GM12878 (cell line): ENCODE measurements at regions not wholly inside any gene's neighbourhood (a gene's known extent, or its start where the extent isn't known, plus 50 kb on each side); places are given as distances from the start of the nearest gene placed in this dataset.

Source experiments
- ATAC-seq: fragments of 200-7000 bp; cut with Tn5 transposase; 3 replicates; pipeline ENCODE4 v1.9.1; 2020; ENCODE audit warnings: mild to moderate bottlenecking, moderate library complexity
- BruUV-seq: library from RNA; stranded (reverse); fragments of 400-500 nt; replicated peaks from 2 replicates; lab custom pipeline; 2021; lab: Mats Ljungman, UMichigan
- CTCF ChIA-PET: fragments of 300-600 bp; sonication (Branson Sonifier 250); formaldehyde crosslinking; extraction: SDS; loops from one replicate; lab custom pipeline; 2021; ENCODE audit warnings: inconsistent platforms; lab: Yijun Ruan, JAX
- POLR2A ChIA-PET: fragments of 350-600 bp; formaldehyde crosslinking; extraction: SDS; loops from one replicate; lab custom pipeline; 2021; ENCODE audit warnings: inconsistent platforms; lab: Charles Lee
- RAD21 ChIA-PET: fragments of 300-600 bp; sonication (Branson Sonifier 250); formaldehyde crosslinking; loops from one replicate; lab custom pipeline; 2023; ENCODE audit warnings: antibody characterized with exemption; ENCODE audit not compliant: unreplicated experiment; lab: Charles Lee
- SMC1A ChIA-PET: fragments of 300-600 bp; sonication (Branson Sonifier 250); formaldehyde crosslinking; loops from one replicate; lab custom pipeline; 2023; ENCODE audit not compliant: unreplicated experiment, uncharacterized antibody; lab: Charles Lee
- DNase-seq: peaks from one replicate; pipeline ENCODE4 v3.0.0-alpha.2; 2011; ENCODE audit warnings: low read depth, low spot score
- FAIRE-seq: peaks from 3 replicates; lab custom pipeline; 2011; peaks lifted over from hg19 to GRCh38; lab: Jason Lieb, UNC
- H2AFZ ChIP-seq: 2 replicates; pipeline ENCODE4 v1.6.0; 2011; ENCODE audit warnings: low read depth, low read length, control low read depth; ENCODE audit not compliant: control insufficient read depth
- H3K27ac ChIP-seq: 2 replicates; pipeline ENCODE4 v1.5.1; 2011; ENCODE audit warnings: control low read depth; ENCODE audit not compliant: control insufficient read depth, insufficient read depth
- H3K27me3 ChIP-seq, 2 experiments: replicated peaks in 1 of 2; 2 replicates each; pipeline versions ENCODE4 v1.6.0 to v1.6.1; 2011; ENCODE audit warnings: low read length in 1 of 2; ENCODE audit not compliant: control insufficient read depth in 2 of 2, insufficient read depth in 2 of 2
- H3K36me3 ChIP-seq, 2 experiments: 2 replicates each; pipeline ENCODE4 v1.5.1; 2011; ENCODE audit warnings: low read length in 1 of 2; ENCODE audit not compliant: control insufficient read depth in 2 of 2, insufficient read depth in 2 of 2
- H3K4me1 ChIP-seq: 2 replicates; pipeline ENCODE4 v1.6.1; 2011; ENCODE audit warnings: mild to moderate bottlenecking, low read length, moderate library complexity, mixed read lengths; ENCODE audit not compliant: control insufficient read depth, insufficient read depth
- H3K4me2 ChIP-seq: 2 replicates; pipeline ENCODE4 v1.6.0; 2011; ENCODE audit warnings: control low read depth; ENCODE audit not compliant: control insufficient read depth, insufficient read depth
- H3K4me3 ChIP-seq: fragments of 200-600 bp; sonication (generic); 2 replicates; pipeline ENCODE4 v1.5.1; 2016
- H3K79me2 ChIP-seq: 2 replicates; pipeline ENCODE4 v1.6.0; 2011; ENCODE audit warnings: low read length; ENCODE audit not compliant: control insufficient read depth, insufficient read depth
- H3K9ac ChIP-seq: 2 replicates; pipeline ENCODE4 v1.8.0; 2011; ENCODE audit warnings: low read length, control low read depth, mixed read lengths; ENCODE audit not compliant: control insufficient read depth, insufficient read depth
- H3K9me3 ChIP-seq: replicated peaks from 3 replicates; pipeline ENCODE4 v1.5.1; 2011; ENCODE audit warnings: mild to moderate bottlenecking, low read length; ENCODE audit not compliant: control insufficient read depth, insufficient read depth
- H4K20me1 ChIP-seq: 2 replicates; pipeline ENCODE4 v1.6.0; 2011; ENCODE audit not compliant: control insufficient read depth, insufficient read depth
- BACH1 ChIP-seq: fragments of 450-650 bp; IDR thresholded peaks from 2 replicates; pipeline ENCODE4 v1.6.1; 2017; ENCODE audit warnings: mild to moderate bottlenecking, borderline replicate concordance
- BRCA1 ChIP-seq: IDR thresholded peaks from 2 replicates; pipeline ENCODE4 v1.6.1; 2011; ENCODE audit warnings: low read depth, low read length, improper control_type of control experiment
- CBX3 ChIP-seq: fragments of 200-600 bp; sonication (generic); IDR thresholded peaks from 2 replicates; pipeline ENCODE4 v1.6.1; 2016; ENCODE audit warnings: low read depth, borderline replicate concordance
- CREB1 ChIP-seq: IDR thresholded peaks from 2 replicates; pipeline ENCODE4 v1.6.1; 2012; ENCODE audit warnings: low read depth, mild to moderate bottlenecking, inconsistent platforms
- CUX1 ChIP-seq: IDR thresholded peaks from 2 replicates; pipeline ENCODE4 v1.6.1; 2012; ENCODE audit warnings: improper control_type of control experiment, low read depth, low read length; ENCODE audit not compliant: insufficient replicate concordance
- EGR1 ChIP-seq, 2 experiments: IDR thresholded peaks; 1 replicate in 1 of 2; 2 replicates in 1 of 2; pipeline ENCODE4 v1.6.1; 2011 to 2012; ENCODE audit warnings: low read depth in 2 of 2, low read length in 2 of 2, borderline replicate concordance in 1 of 2, mild to moderate bottlenecking in 1 of 2, moderate library complexity in 1 of 2
- ETV6 ChIP-seq, 2 experiments: fragments of 450-650 bp in 1 of 2; IDR thresholded peaks in 1 of 2; conservative IDR thresholded peaks in 1 of 2; 2 replicates each; pipeline ENCODE4 v1.6.1; 2014; ENCODE audit warnings: antibody characterized with exemption in 1 of 2, borderline replicate concordance in 1 of 2, low read depth in 1 of 2, mild to moderate bottlenecking in 1 of 2, moderate library complexity in 1 of 2
- FOXM1 ChIP-seq: IDR thresholded peaks from 2 replicates; pipeline ENCODE4 v1.6.1; 2012; ENCODE audit warnings: low read depth, mild to moderate bottlenecking, inconsistent platforms, low read length, moderate library complexity
- GABPA ChIP-seq: IDR thresholded peaks from 2 replicates; pipeline ENCODE4 v1.6.1; 2014; ENCODE audit warnings: antibody characterized with exemption, low read depth, mild to moderate bottlenecking, inconsistent platforms
- MTA3 ChIP-seq: IDR thresholded peaks from 2 replicates; pipeline ENCODE4 v1.6.1; 2012; ENCODE audit warnings: low read length, inconsistent platforms, borderline replicate concordance
- NFYB ChIP-seq: IDR thresholded peaks from 2 replicates; pipeline ENCODE4 v1.6.1; 2011; ENCODE audit warnings: low read depth, mild to moderate bottlenecking, low read length, improper control_type of control experiment, moderate library complexity; ENCODE audit not compliant: insufficient read depth
- RAD21 ChIP-seq: IDR thresholded peaks from 2 replicates; pipeline ENCODE4 v1.6.1; 2011; ENCODE audit warnings: mild to moderate bottlenecking, low read depth, low read length, moderate library complexity; ENCODE audit not compliant: insufficient read depth
- RELA ChIP-seq: fragments of 450-650 bp; IDR thresholded peaks from 2 replicates; pipeline ENCODE4 v1.8.0; 2014; ENCODE audit warnings: borderline replicate concordance; ENCODE audit not compliant: partially characterized antibody
- SMAD1 ChIP-seq: fragments of 450-650 bp; IDR thresholded peaks from 2 replicates; pipeline ENCODE4 v1.6.1; 2018; ENCODE audit warnings: mild to moderate bottlenecking, low read depth; ENCODE audit not compliant: partially characterized antibody
- SMC3 ChIP-seq: IDR thresholded peaks from 2 replicates; pipeline ENCODE4 v1.6.1; 2011; ENCODE audit warnings: low read length, improper control_type of control experiment, borderline replicate concordance
- STAT1 ChIP-seq: fragments of 450-650 bp; conservative IDR thresholded peaks from 2 replicates; pipeline ENCODE4 v1.6.1; 2014; ENCODE audit warnings: antibody characterized with exemption, mild to moderate bottlenecking
- TCF12 ChIP-seq: IDR thresholded peaks from 2 replicates; pipeline ENCODE4 v1.6.1; 2011; ENCODE audit warnings: low read depth, mild to moderate bottlenecking, low read length
- YBX1 ChIP-seq: fragments of 450-650 bp; IDR thresholded peaks from 2 replicates; pipeline ENCODE4 v1.6.1; 2016; ENCODE audit warnings: antibody characterized with exemption
- ZNF24 ChIP-seq: fragments of 450-650 bp; IDR thresholded peaks from 2 replicates; pipeline ENCODE4 v1.6.1; 2017; ENCODE audit warnings: antibody characterized with exemption, mild to moderate bottlenecking
- whole genome bisulfite sequencing: methylation state at CpG from one replicate; pipeline ENCODE4 v1.1.6; 2016; ENCODE audit warnings: low lambda C conversion rate; ENCODE audit not compliant: insufficient replicate concordance, insufficient coverage; ENCODE audit errors: missing lambda C conversion rate; 5-methylcytosine and 5-hydroxymethylcytosine counted together
- in situ Hi-C: fragments of 300-500 bp; cut with MboI; formaldehyde crosslinking; loops from 9 replicates; pipeline ENCODE4 v1.14.3; 2018; ENCODE audit warnings: mixed read lengths
- intact Hi-C: fragments of 100-400 bp; cut with micrococcal nuclease; formaldehyde crosslinking; loops from one replicate; pipeline ENCODE4 v1.14.2; 2022; ENCODE audit not compliant: unreplicated experiment
- TF ChIP-seq, protein P1 (sequence below): IDR thresholded peaks from 2 replicates; pipeline ENCODE4 v1.6.1; 2012; ENCODE audit warnings: low read depth, low read length, improper control_type of control experiment

- DNase-seq (no peak), FAIRE-seq (no peak), ATAC-seq (no peak)
- H3K4me1 ChIP-seq, result no peaks in the 10 kb centered on the region
- no peaks in the 10 kb centered on the region for H3K36me3 ChIP-seq
- no peak overlapping the region for H3K4me3 ChIP-seq
- 22% methylated on average over 3 of the region's 3 CpGs for WGBS
- no peaks in the 10 kb centered on the region for H4K20me1 ChIP-seq
- RAD21 ChIA-PET, result no interaction called here
- no peak overlapping the region for H3K27ac ChIP-seq
- no peak overlapping the region for H3K4me2 ChIP-seq
- TF ChIP-seq SMAD1 (no peak), ZNF24 (no peak), RELA (no peak), SMC3 (no peak), ETV6 (conservative IDR thresholded peaks at IDR 0.05 in 1 of 2, IDR thresholded peaks at IDR 0.05 in 1 of 2; ENCODE audit: borderline replicate concordance in 1 of 2, low read depth in 1 of 2) (no peak), CBX3 (no peak), GABPA (no peak), CUX1 (no peak), MTA3 (no peak), FOXM1 (no peak), EGR1 (IDR thresholded peaks at IDR 0.05; ENCODE audit: borderline replicate concordance in 1 of 2, low read depth in 2 of 2, low read length in 2 of 2) (no peak), CREB1 (no peak), RAD21 (no peak), YBX1 (no peak), STAT1 (no peak), BACH1 (no peak), BRCA1 (no peak), NFYB (no peak), TCF12 (no peak)
- TF ChIP-seq, protein P1, sequence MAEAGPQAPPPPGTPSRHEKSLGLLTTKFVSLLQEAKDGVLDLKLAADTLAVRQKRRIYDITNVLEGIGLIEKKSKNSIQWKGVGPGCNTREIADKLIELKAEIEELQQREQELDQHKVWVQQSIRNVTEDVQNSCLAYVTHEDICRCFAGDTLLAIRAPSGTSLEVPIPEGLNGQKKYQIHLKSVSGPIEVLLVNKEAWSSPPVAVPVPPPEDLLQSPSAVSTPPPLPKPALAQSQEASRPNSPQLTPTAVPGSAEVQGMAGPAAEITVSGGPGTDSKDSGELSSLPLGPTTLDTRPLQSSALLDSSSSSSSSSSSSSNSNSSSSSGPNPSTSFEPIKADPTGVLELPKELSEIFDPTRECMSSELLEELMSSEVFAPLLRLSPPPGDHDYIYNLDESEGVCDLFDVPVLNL, result no peak
- intact Hi-C loops (no loop called here), in situ Hi-C loops (no loop called here)
- no peaks in the 10 kb centered on the region for H3K27me3 ChIP-seq
- POLR2A ChIA-PET, result no interaction called here
- BruUV-seq, result no TSS peak
- no peaks in the 10 kb centered on the region for H3K79me2 ChIP-seq
- no peak overlapping the region for H3K9ac ChIP-seq
- CTCF ChIA-PET, result no interaction called here
- H2AFZ ChIP-seq, result no peak overlapping the region
- SMC1A ChIA-PET, result no interaction called here
- H3K9me3 ChIP-seq, result no peaks in the 10 kb centered on the region
Observed at GRCh38 chr18:32529722-32530420, 59.2 kb upstream of the GAREM1 start.
